HCT116 (cell line): ENCODE measurements at regions not wholly inside any gene's neighbourhood (a gene's known extent, or its start where the extent isn't known, plus 50 kb on each side); places are given as distances from the start of the nearest gene placed in this dataset.

ENCODE experiments used
- CTCF ChIP-seq, 3 experiments: fragments of 200-600 bp in 1 of 3; sonication (generic) in 1 of 3; IDR thresholded peaks in 2 of 3; conservative IDR thresholded peaks in 1 of 3; 2 replicates each; pipeline ENCODE4 v1.5.1; 2012 to 2017; ENCODE audit warnings: low read depth in 2 of 3, low read length in 2 of 3, antibody characterized with exemption in 1 of 3, borderline replicate concordance in 1 of 3, control low read depth in 1 of 3, mild to moderate bottlenecking in 1 of 3, mixed read lengths in 1 of 3, mixed run types in 1 of 3, moderate library complexity in 1 of 3; ENCODE audit not compliant: insufficient read depth in 1 of 3
- EZH2 ChIP-seq: fragments of 200-600 bp; sonication (generic); IDR thresholded peaks from 2 replicates; pipeline ENCODE4 v1.6.1; 2017; ENCODE audit warnings: antibody characterized with exemption, mixed run types
- MAX ChIP-seq: IDR thresholded peaks from 2 replicates; pipeline ENCODE4 v1.6.1; 2012
- POLR2A ChIP-seq: IDR thresholded peaks from 2 replicates; pipeline ENCODE4 v1.7.0; 2011; ENCODE audit warnings: borderline replicate concordance; ENCODE audit not compliant: insufficient read depth, insufficient read length; ENCODE audit errors: extremely low read depth
- REST ChIP-seq: IDR thresholded peaks from 2 replicates; pipeline ENCODE4 v1.6.1; 2012; ENCODE audit warnings: low read depth
- TCF7L2 ChIP-seq: IDR thresholded peaks from 2 replicates; pipeline ENCODE4 v1.7.0; 2011; ENCODE audit warnings: borderline replicate concordance, inconsistent platforms; ENCODE audit not compliant: insufficient read depth, insufficient read length; ENCODE audit errors: extremely low read depth
- YY1 ChIP-seq: IDR thresholded peaks from 2 replicates; pipeline ENCODE4 v1.6.1; 2011; ENCODE audit warnings: low read length, low read depth, moderate library complexity, mild to moderate bottlenecking; ENCODE audit not compliant: insufficient replicate concordance; ENCODE audit errors: extremely low read depth
- ZBTB33 ChIP-seq: IDR thresholded peaks from 2 replicates; pipeline ENCODE4 v1.6.1; 2011; ENCODE audit warnings: mild to moderate bottlenecking, low read length, moderate library complexity; ENCODE audit not compliant: insufficient replicate concordance; ENCODE audit errors: extremely low read depth
- ZFX ChIP-seq: fragments of 450-650 bp; IDR thresholded peaks from 2 replicates; pipeline ENCODE4 v1.6.1; 2017
- ZNF274 ChIP-seq: fragments of 200-500 bp; sonication (Bioruptor generic); IDR thresholded peaks from 2 replicates; pipeline ENCODE4 v1.6.1; 2014; ENCODE audit warnings: mild to moderate bottlenecking, low read depth, low read length, inconsistent platforms

GRCh38 chr7:148935451-148935850 is 51.4 kb upstream of the EZH2 start:
- TF ChIP-seq EZH2 (no peak), CTCF (IDR thresholded peaks at IDR 0.05 in 2 of 3, conservative IDR thresholded peaks at IDR 0.05 in 1 of 3; ENCODE audit: borderline replicate concordance in 1 of 3, insufficient read depth in 1 of 3, low read depth in 2 of 3, low read length in 2 of 3) (no peak), TCF7L2 (no peak), MAX (no peak), REST (no peak), YY1 (no peak), ZFX (no peak), ZBTB33 (no peak), ZNF274 (no peak), POLR2A (no peak)
